Suppressor macrophage (primary cell): ENCODE measurements at regions not wholly inside any gene's neighbourhood (a gene's known extent, or its start where the extent isn't known, plus 50 kb on each side); places are given as distances from the start of the nearest gene placed in this dataset.
"Not testable (repeated sequence)": the region's sequence is repeated elsewhere in the genome, so short reads cannot be mapped to it uniquely, and the experiment has no call there.

Source experiments
- DNase-seq, 4 experiments: peaks; one replicate each; pipeline ENCODE4 v3.0.0-alpha.2; 2020 to 2022

DNA sequence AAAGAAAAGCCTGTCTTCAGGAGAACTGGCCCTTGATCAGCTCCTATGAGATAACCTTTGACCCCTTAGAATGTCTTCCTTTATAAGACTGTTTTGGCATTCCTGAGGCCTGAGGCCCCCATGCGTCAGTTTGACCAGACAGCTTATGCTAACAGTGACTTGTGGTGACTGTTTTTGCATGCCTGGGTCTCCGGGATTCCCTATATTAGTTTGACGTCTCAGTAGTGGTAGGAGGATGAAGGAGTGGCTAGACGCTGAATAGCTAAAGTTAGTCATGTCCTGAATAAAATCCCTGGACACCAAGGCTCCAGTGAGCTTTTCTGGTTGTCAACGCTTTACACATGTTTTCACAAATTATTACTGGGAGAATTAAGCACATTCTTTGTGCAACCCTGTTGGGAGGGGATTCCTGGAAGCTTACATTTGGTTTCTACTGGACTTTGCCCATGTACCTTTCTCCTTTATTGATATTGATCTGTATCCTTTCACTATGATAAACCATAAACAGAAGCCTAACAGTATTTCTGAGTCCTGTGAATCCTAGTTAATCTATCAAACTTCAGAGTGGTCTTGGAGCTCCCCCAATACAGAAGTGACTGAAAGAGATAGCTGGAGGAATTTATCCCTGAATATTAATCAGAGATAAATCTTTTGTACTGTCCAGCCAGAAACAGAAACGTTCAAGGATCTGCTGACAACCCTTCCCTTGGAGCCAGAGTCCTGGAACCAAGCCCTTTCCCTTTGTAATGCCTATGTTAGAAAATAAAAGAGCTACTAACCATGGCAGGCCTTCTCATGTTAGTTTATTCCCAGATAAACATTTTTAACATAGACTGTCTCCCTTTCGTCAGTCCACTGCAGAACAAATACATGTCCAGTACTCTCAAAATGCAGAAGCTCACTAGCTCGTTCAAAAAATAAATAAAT lies 479.2 kb downstream of the RPS29 start:
- no peak for DNase-seq

DNA sequence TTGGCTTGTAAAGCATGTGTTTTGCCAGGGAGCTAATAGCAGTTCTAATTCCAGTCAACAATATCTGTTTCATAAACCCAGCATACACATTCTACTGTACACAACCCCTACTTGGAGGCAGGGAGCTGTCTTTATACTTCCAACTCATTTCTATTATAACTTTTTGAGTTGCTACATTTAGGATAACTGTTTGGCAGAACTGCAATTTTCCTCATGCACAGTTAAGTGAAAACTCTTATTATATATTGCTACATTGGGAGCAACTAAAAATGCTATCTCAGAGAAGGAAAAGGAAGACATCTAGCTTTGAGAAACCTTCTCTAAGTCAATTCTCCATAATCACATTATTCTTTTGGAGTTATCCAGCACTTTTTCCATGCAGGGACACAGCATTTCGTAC lies 480.2 kb downstream of the RPS29 start:
- DNase-seq = no peak

DNA sequence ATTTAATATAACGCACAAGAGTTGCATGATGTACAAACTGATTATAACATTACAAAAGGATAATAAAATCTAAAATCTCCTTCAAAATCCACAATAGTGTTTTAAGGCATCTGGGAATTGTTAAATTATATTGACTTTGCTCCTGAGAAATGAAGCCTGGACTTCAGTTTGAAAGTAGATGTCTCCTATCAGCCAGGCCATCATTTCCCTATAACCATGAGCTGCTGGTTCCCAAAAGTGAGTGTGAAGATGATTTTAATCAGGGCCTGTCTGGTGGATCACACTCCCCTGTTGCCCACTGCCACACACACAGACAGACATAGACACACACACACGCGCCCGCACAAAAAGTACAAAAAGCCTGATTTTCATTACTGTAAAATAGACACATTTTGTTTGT lies 480.7 kb downstream of the RPS29 start:
- no peak for DNase-seq

DNA sequence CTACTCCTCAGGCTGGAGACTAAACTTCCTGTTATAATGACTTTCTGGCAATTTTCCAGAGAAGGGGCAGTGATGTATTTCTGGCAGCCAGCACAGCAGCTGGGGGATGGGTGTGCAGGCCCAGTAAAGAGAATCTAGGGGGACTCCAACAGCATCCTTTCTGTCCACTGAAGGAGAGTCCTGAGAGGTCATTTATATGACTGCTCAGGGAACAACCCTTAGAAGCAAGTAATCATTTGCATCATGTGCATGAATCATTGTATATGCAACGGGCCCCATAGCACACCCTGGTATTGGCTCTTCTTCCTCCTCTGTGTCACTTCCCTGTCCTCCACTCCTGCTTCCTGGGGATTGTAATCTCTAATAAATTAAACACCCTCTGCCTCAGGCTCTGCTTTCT lies 493.8 kb downstream of the RPS29 start:
- DNase-seq = no peak

DNA sequence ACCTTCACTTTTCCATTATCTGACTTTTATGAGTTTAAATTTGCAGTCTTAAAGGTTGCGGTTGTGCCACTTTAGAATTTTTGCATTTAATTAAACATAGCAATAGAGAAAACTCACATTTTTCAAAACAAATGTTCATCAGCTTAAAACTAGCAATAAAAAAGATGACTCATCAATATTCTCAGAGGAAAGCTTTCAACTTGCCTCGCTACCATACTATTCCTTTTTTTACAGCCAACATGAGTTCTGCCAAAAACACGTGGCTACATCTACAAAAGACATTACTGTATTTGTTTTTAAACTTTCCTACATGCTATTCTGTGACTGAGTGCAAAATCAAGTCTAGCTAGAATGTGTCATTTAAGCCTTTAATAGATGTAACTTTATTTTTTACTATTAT lies 497.1 kb downstream of the RPS29 start:
- DNase-seq = no peak

DNA sequence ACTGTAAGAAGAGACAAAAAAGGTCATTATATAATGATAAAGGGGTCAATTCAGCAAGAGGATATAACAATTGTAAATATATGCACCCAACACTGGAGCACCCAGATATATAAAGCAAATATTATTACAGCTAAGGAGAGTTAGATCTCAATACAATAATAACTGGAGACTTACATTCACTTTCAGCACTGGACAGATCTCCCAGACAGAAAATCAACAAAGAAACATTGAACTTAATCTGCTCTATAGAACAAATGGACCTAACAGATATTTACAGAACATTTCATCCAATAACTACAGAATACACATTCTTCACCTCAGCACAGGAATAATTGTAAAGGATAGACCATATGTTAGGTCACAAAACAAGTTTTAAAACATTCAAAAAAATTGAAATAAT lies 512.9 kb downstream of the RPS29 start:
- DNase-seq = not testable (repeated sequence)

DNA sequence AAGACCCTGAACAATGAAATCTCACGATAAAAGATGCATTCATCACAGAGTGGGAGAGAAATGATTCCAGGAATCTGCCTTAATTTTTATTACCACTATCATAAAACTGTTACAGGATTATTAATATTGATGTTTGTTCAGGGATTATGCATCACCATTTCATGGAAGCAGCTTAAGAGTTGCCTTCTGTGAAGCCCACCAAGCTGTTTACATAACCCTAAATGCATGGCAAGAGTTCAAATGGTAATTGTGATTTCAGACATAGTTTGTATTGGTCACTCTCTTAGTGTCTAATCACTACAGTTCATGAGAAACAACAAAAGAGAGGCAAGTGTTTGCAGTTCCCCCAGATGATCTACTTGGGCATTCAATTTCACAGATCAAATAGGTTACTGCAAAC lies 527.7 kb downstream of the RPS29 start:
- no peak for DNase-seq

DNA sequence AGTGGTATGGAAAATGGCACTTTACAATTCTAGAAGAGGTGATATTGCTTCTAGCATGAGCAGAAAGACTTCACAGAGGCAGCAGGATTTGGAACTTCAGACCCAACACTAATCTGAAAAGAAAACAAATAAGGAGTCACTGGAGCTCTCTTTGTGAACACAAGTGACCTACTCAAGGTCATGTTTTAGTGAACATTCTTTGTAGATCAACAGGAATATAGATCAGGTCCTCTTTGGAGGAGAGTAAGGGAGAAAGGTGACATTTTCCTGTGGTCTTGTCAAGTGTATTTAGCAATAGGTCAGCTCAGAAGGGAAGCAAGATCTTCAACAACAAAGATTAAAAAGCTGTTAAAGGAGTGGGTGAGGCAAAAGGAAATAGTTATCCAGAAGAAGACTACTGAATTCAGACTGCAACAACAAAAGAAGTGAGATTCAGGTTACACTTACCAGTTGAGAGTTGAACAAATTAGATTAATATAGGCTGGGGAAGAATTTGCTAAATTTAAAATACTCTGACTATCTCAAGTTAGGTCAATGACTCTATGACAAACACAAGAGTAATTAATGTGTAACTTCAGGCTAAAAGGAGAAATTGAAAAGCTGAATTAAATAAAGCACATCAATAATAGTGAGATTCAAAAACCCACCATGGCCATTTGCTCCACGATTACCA lies 528.2 kb downstream of the RPS29 start:
- no peak for DNase-seq

DNA sequence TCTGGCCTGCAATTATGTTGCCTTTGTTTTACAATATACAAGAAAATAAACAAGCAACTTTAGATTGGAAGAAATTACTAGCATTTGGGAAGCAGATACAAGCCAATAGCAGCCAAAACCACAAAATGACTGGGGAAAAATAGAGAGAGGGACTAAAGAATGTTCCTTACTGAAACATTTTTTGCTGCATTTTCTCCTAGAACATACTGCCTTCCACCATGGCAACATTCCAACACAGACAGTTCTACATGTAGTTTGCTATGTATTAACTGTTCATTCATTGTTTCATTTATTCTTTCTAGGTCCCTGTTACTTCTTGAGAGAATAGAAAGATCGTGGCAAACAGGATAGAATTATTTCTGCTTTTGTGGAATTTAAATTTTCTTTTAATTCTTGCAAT lies 530.2 kb downstream of the RPS29 start:
- no peak for DNase-seq

DNA sequence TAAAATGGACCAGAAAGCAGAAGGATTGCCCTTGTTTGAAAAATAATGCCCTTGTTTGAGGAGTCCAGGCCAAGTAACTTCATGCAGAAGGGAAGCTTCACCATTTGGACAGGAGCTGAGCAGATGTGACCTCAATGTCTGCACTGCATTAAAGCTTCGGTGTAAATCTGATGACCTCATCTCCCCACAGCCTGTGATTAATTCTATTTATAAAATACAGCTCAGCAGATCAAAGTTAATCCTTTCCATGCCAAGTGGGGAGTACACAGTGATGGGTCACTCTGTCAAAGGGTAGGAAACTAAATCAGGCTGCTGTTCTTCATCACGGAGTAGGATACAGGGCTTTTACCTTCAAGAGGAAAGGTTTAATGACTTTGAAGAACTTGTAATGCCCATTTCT lies 533.7 kb downstream of the RPS29 start:
- DNase-seq = no peak

DNA sequence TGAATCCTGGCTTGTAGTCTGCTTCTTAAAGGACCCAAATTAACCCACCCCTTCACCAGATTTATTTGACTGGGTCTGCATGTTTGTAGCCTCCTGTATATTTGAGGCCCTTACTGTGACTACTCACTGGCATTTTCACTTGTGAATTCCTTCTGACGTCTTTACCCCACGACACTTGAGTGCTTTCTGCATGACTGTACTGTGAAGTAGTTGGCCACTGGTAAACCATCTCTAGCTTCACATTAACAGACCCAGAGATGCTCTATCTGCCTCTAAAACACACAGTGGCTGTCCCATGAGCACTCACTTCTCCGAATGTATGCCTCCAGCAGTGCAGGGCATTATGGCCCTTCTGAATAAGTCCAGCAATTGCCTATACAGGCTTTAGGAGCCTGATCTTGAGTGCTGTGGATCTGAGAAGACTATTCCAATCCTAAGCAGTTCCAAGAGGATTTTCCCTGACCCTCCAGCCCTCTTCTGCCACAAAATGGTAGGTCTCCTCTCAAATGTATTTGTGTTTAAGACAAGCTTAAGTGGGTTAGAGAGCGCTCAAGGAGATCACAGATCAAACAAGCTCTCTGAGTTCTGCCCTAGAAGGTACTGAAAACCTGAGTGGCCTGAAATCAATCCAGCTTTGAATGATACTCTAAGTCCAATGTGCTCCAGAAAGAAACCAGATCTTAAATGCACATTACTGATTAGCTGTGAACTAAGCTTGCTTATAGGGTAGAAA lies 534.7 kb downstream of the RPS29 start:
- DNase-seq = no peak

DNA sequence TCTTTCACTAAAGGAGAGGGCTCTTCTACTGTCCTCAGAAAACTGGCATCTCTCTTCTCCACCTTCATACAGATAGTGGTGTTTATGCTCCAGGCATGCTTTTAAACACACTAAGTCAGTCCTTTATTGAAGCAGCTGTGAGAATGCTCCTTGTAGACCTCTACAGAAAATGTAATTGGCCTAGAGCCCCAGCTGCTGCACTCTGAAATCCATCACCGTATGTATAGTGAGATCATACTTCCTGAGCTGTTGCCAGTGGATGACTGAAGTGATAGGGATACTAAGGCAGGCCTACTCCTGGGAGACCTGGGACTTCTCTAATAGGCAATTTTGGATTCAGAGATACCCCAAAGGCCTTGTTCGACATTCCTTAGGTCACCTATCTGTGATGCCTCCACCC lies 535.4 kb downstream of the RPS29 start:
- no peak for DNase-seq

DNA sequence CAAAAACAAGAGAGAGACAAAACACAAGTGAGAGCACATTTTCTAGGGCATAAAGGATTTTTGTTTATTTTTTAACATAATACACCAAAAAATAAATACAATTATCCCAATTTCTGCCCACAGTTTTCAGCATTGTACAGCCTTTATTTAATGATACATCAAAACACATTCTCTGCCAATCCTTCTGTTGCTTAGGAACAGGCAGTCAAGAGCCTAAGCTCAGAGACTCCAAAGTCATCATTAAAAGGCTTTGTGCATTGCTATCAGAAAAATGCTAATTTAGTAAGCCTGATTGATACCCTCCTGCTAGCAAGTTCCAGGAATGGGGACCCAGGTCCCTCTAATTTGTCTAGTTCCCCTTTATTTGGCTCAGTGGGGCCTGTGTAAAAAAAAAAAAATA lies 536.5 kb downstream of the RPS29 start:
- no peak for DNase-seq

DNA sequence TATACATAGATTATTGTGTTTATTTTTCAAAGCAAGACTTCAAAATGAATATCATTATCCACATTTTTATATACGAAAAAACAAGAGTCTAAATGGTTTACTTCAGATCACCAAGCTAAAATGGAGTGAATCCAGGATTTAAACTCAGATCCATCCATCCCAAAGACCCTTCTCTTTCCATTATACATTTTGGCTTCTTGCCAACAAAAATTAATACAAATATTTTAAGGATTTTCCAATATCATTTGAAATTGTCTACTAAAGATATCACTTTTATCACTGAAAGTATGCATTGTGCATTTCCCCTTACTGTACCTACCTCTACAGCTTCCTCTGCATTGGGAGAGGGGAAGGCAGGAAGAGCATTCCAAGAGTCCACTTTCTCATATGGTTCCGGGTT lies 541.2 kb downstream of the RPS29 start:
- DNase-seq = no peak

DNA sequence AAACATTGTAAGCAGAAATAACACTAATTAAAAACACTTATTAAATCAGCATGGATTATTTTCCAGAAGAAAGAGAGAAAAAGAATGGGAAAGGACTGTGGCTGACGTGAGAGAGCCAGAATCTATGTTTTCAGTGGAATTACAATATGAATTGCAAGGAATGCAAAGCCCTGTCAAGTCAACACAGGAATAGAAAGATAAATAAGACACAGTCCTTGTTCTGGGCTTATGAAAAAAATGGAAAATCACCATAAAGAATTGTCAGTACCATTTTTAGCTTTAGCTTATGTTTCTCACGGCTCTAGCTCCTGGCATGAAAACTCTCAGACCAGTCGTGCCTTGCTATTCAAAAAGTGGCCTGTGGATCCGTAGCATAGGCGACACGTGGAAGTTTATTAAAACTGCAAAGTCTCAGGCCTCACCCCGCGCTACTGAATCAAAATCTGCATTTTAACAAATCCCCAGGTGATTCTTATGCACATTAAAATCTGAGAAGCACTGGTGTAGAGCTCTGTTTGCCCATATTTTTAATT lies 549.1 kb downstream of the RPS29 start:
- no peak for DNase-seq

DNA sequence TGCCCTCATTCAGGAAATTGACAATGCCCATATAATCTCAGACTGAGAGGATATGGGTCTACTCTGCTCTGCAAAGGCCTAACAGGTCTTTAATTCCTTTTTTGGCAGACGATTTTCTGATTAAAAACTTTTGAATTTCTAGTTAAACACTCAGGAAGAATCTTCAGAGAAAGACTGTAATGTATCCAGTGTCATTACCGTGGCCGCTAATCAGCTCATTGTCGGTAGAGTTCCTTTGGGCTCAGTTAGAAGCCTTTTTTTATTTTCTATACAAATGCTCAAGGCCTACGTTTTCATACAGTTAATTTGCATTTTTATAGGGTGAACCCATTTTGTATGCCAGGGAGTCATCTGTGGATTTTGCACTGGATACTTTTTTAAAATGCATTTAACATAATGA lies 549.9 kb downstream of the RPS29 start:
- no peak for DNase-seq

DNA sequence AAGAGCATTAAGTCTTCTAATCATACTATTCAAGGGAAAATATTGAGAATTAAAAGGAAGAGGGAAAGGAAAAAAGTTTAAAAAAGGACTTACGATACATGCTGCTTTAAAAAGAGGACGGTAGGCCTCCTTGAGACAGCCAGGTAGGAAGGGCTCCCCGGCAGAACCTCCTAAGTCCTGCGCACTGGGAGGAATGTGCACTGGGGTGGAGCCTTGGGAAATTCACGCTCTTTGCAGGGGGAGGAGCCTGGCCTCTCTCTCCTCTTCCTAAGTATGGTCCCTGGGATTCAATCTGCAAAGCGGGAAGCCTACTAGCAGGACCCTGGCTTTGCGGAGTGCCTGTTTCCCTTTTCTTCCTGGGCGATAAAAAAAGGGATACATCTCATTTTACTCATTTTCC lies 553.0 kb downstream of the RPS29 start:
- no peak for DNase-seq

DNA sequence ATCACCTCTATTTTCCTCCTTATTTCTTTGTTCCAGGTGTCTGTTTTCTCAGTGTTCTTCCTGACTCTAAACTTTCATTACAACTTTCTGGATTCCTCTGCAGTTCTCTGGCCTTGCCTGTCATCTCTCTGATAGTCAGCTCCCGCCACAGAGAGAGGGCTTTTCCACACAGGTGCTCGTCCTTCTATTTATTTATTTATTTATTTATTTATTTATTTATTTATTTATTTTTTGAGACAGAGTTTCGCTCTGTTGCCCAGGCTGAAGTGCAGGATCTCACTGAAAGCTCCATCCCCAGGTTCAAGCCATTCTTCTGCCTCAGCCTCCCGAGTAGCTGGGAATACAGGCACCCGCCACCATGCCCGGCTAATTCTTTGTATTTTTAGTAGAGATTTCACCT lies 554.5 kb downstream of the RPS29 start:
- not testable (repeated sequence) for DNase-seq

DNA sequence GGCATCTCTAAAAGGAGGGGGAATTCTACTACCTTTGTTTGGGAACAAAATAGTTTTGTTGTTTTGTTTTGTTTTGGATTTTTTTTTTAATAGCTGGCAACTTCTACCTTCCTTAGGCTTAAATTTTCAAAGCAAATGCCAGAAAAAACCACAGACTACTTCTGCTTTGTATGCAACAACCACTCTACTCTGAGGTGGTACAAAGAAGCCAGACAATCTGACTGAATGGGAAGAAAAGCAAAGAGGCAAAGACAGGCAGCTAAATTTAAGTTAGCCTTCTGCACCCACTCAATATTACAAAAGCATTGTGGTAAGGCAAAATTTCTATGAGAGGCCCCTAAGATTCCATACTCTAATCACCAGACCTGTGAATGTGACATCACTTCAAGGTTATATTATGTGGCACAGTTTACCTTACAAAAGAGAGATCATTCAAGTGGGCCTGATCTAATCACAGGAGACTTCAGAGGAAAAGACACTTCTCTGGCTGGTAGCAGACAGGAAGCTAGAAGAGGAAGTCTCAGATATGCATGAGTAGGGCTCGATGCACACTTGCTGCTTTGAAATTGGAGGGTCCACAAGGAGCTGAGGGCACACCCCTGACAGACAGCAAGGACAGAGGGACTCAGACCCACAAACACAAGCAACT lies 566.6 kb downstream of the RPS29 start:
- no peak for DNase-seq

DNA sequence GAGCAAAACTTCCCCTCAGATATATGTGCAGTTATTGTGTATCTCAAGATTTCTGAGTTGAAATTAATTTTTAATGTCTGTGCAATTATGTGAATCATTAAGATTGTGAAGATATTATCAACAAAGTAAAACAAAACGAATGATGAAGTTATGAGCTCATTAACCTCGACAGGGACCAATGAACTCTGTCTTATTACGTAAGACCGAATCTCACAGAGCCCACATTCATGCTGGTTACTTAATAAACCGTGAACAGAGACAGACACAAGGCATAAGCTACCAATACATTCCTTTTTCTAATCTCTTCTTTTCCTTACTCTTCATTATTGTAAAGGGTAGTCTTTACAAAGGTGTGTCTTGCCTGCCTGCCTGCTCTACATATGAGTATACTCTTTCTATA lies 568.7 kb downstream of the RPS29 start:
- no peak for DNase-seq

DNA sequence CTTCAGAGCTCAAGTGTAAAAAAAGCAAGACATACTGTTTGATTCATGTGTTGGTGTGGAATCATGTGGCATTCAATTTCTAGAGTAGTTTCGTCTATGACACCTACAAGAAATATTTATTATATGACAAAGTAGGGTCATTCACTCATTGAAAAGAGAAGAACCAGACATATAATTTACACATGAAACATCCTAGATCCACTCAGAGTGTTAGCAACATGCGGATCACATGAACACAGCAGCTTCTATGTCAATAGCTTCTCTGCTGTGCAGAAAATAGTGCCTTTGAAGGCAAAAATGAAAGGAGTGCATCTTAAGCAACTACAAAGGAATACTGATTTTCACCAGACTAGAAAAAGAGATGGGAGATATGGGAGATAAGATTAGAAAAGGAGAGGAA lies 569.8 kb downstream of the RPS29 start:
- DNase-seq = no peak

DNA sequence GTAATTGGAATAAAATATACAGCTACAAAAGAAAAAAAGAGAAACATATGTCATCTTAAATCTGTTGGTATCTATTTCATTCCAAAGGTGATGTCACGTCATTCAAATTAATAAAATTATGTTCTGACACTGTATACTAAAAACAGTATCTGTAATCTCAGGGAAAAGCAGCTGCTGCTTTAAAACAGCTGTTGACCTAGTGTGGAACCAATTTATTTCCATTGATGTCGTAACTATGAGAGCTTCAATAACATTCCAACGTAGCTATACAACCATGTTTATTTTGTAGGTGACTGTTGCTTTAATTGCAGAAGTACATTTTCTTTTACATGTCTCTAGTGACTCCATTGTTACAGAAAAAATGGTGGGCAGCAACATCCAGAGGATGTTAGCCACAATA lies 571.7 kb downstream of the RPS29 start:
- no peak for DNase-seq

DNA sequence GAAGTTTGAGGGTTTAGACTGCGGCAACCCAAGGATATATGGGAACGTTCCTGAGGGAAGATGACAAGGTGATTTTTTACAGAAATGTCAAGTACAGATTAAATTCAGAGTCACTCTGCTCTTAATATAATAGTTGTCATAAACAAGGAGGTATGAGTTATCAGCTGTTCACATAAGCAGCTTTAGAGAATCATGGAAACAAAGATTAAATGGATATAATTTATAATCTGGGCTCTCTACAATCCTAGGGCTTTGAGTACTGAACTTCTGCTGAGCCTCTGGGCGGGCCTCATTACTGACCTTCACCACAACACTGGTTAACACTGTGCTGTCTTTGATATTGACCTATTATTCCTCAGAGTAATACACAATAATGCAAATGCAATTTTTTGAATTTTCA lies 577.8 kb downstream of the RPS29 start:
- no peak for DNase-seq
